Uterus (tissue), 2 donors: ENCODE measurements at regions not wholly inside any gene's neighbourhood (a gene's known extent, or its start where the extent isn't known, plus 50 kb on each side); places are given as distances from the start of the nearest gene placed in this dataset.

ENCODE experiments used
- CTCF ChIP-seq, 4 experiments: fragments of 200-600 bp in 2 of 4; fragments of 450-650 bp in 2 of 4; sonication (generic) in 2 of 4; IDR thresholded peaks; one replicate each; pipeline ENCODE4 v1.5.1; 2016 to 2019; ENCODE audit warnings: antibody characterized with exemption in 4 of 4, mild to moderate bottlenecking in 2 of 4, moderate library complexity in 1 of 4
- POLR2A ChIP-seq, 2 donors: fragments of 450-650 bp; IDR thresholded peaks; one replicate each; pipeline ENCODE4 v1.6.1; 2016; ENCODE audit warnings: antibody characterized with exemption in 2 of 2, mild to moderate bottlenecking in 1 of 2, moderate library complexity in 1 of 2

- TF ChIP-seq CTCF (IDR thresholded peaks at IDR 0.05) (no peak), POLR2A (IDR thresholded peaks at IDR 0.05) (no peak)
These were observed 337.0 kb upstream of the DYNLRB2 start for GRCh38 chr16:80203821-80204220.
